SK-N-SH (cell line): ENCODE measurements at regions not wholly inside any gene's neighbourhood (a gene's known extent, or its start where the extent isn't known, plus 50 kb on each side); places are given as distances from the start of the nearest gene placed in this dataset.

Experiments used
- CTCF ChIA-PET: fragments of 300-600, 350-600 bp; formaldehyde crosslinking; extraction: SDS; loops from one replicate; lab custom pipeline; 2021; lab: Yijun Ruan, JAX
- POLR2A ChIA-PET: fragments of 350-600 bp; sonication (Branson Sonifier 250); formaldehyde crosslinking; extraction: SDS; loops from one replicate; lab custom pipeline; 2020; ENCODE audit warnings: antibody characterized with exemption, inconsistent platforms; lab: Yijun Ruan, JAX
- DNase-seq: peaks from one replicate; pipeline ENCODE4 v3.0.0; 2012
- H2AFZ ChIP-seq: fragments of 200-600 bp; sonication (generic); 2 replicates; pipeline ENCODE4 v1.8.1; 2016; ENCODE audit warnings: antibody characterized with exemption, mild to moderate bottlenecking, low read depth
- H3F3A ChIP-seq: fragments of 200-600 bp; sonication (generic); replicated peaks from 2 replicates; pipeline ENCODE3; 2016; ENCODE audit warnings: antibody characterized with exemption, mild to moderate bottlenecking; ENCODE audit not compliant: insufficient read depth
- H3K27ac ChIP-seq, 2 experiments: fragments of 200-500 bp in 1 of 2; fragments of 200-600 bp in 1 of 2; sonication (Bioruptor generic) in 1 of 2; sonication (generic), shearing (Covaris generic) in 1 of 2; 2 replicates each; pipeline versions ENCODE4 v1.5.1 to v1.6.1; 2014 to 2016; ENCODE audit warnings: low read depth in 2 of 2, inconsistent platforms in 1 of 2, low read length in 1 of 2, mild to moderate bottlenecking in 1 of 2, mixed read lengths in 1 of 2
- H3K27me3 ChIP-seq: fragments of 200-600 bp; sonication (generic), shearing (Covaris generic); 2 replicates; pipeline ENCODE4 v1.6.1; 2016; ENCODE audit warnings: mixed run types; ENCODE audit not compliant: insufficient read depth
- H3K36me3 ChIP-seq, 2 experiments: fragments of 200-500 bp in 1 of 2; fragments of 200-600 bp in 1 of 2; sonication (Bioruptor generic) in 1 of 2; sonication (generic) in 1 of 2; replicated peaks in 1 of 2; 2 replicates each; pipeline versions ENCODE3 to v1.5.1; 2014 to 2016; ENCODE audit warnings: low read length in 1 of 2, mild to moderate bottlenecking in 1 of 2; ENCODE audit not compliant: insufficient read depth in 2 of 2, control insufficient read depth in 1 of 2
- H3K4me1 ChIP-seq, 2 experiments: fragments of 200-500 bp in 1 of 2; fragments of 200-600 bp in 1 of 2; sonication (Bioruptor generic) in 1 of 2; sonication (generic), shearing (Covaris generic) in 1 of 2; 2 replicates each; pipeline versions ENCODE4 v1.5.1 to v1.6.1; 2014 to 2016; ENCODE audit warnings: low read depth in 1 of 2, low read length in 1 of 2, mixed run types in 1 of 2; ENCODE audit not compliant: insufficient read depth in 2 of 2, control insufficient read depth in 1 of 2
- H3K4me2 ChIP-seq: fragments of 200-600 bp; sonication (generic), shearing (Covaris generic); 2 replicates; pipeline ENCODE4 v1.6.1; 2017; ENCODE audit warnings: mixed run types
- H3K4me3 ChIP-seq, 2 experiments: fragments of 200-500 bp in 1 of 2; fragments of 200-600 bp in 1 of 2; sonication (Bioruptor generic) in 1 of 2; sonication (generic), shearing (Covaris generic) in 1 of 2; 2 replicates each; pipeline versions ENCODE4 v1.5.1 to v1.8.1; 2014 to 2016; ENCODE audit warnings: low read depth in 2 of 2, inconsistent platforms in 1 of 2, low read length in 1 of 2, mild to moderate bottlenecking in 1 of 2, mixed read lengths in 1 of 2, moderate library complexity in 1 of 2
- H3K79me2 ChIP-seq: fragments of 200-600 bp; sonication (generic); 2 replicates; pipeline ENCODE4 v1.8.1; 2017; ENCODE audit warnings: mild to moderate bottlenecking; ENCODE audit not compliant: insufficient read depth
- H3K9ac ChIP-seq: fragments of 200-600 bp; sonication (generic); 2 replicates; pipeline ENCODE4 v1.6.1; 2017; ENCODE audit warnings: mixed run types
- H3K9me2 ChIP-seq: fragments of 200-600 bp; sonication (generic); 2 replicates; pipeline ENCODE4 v1.6.1; 2017; ENCODE audit warnings: mixed run types
- H3K9me3 ChIP-seq: fragments of 200-600 bp; sonication (generic); 2 replicates; pipeline ENCODE4 v1.6.1; 2017; ENCODE audit warnings: mixed run types, mild to moderate bottlenecking, moderate library complexity
- H4K20me1 ChIP-seq: fragments of 200-600 bp; sonication (generic); 2 replicates; pipeline ENCODE4 v1.6.1; 2017; ENCODE audit warnings: mild to moderate bottlenecking, mixed run types; ENCODE audit not compliant: insufficient read depth
- CHD2 ChIP-seq: fragments of 150-350 bp; IDR thresholded peaks from 2 replicates; pipeline ENCODE4 v1.6.1; 2018; ENCODE audit warnings: low read length; ENCODE audit not compliant: partially characterized antibody
- EP300 ChIP-seq, 2 experiments: IDR thresholded peaks; 2 replicates each; pipeline versions ENCODE4 v1.4.0 to v1.6.1; 2012; ENCODE audit warnings: borderline replicate concordance in 1 of 2, low read depth in 1 of 2, low read length in 1 of 2
- EZH2phosphoT487 ChIP-seq: fragments of 200-600 bp; sonication (generic); IDR thresholded peaks from 2 replicates; pipeline ENCODE4 v1.6.1; 2017; ENCODE audit warnings: low read depth, mixed run types, mild to moderate bottlenecking, antibody characterized with exemption, moderate library complexity, borderline replicate concordance
- FOSL2 ChIP-seq: IDR thresholded peaks from 2 replicates; pipeline ENCODE4 v1.4.0; 2012; ENCODE audit warnings: low read depth, mild to moderate bottlenecking, moderate library complexity, borderline replicate concordance
- FOXJ3 ChIP-seq: sonication (generic); formaldehyde crosslinking; IDR thresholded peaks from 2 replicates; pipeline ENCODE4 v1.5.1; 2020; ENCODE audit warnings: mild to moderate bottlenecking, missing genetic modification reagents
- MAX ChIP-seq: IDR thresholded peaks from 2 replicates; pipeline ENCODE4 v1.4.0; 2012; ENCODE audit warnings: low read depth
- NRF1 ChIP-seq: IDR thresholded peaks from 2 replicates; pipeline ENCODE4 v1.6.1; 2012; ENCODE audit warnings: low read depth, mild to moderate bottlenecking, low read length
- POLR2AphosphoS5 ChIP-seq: IDR thresholded peaks from 2 replicates; pipeline ENCODE4 v1.6.1; 2012; ENCODE audit warnings: low read depth, low read length
- RAD21 ChIP-seq: IDR thresholded peaks from 2 replicates; pipeline ENCODE4 v1.6.1; 2012; ENCODE audit warnings: mild to moderate bottlenecking, low read length
- SIN3A ChIP-seq: IDR thresholded peaks from 2 replicates; pipeline ENCODE4 v1.6.1; 2012; ENCODE audit warnings: low read depth, mild to moderate bottlenecking, low read length, moderate library complexity, borderline replicate concordance
- SMC3 ChIP-seq: IDR thresholded peaks from 2 replicates; pipeline ENCODE4 v1.6.1; 2012; ENCODE audit warnings: low read depth, low read length, improper control_type of control experiment
- YY1 ChIP-seq: IDR thresholded peaks from 2 replicates; pipeline ENCODE4 v1.4.0; 2012; ENCODE audit warnings: low read depth, mild to moderate bottlenecking
- ZBTB33 ChIP-seq: IDR thresholded peaks from 2 replicates; pipeline ENCODE4 v1.4.0; 2012; ENCODE audit warnings: low read depth, borderline replicate concordance
- WGBS: methylation state at CpG from one replicate; pipeline ENCODE4 v1.1.6; 2017; ENCODE audit warnings: low lambda C conversion rate; 5-methylcytosine and 5-hydroxymethylcytosine counted together

DNA sequence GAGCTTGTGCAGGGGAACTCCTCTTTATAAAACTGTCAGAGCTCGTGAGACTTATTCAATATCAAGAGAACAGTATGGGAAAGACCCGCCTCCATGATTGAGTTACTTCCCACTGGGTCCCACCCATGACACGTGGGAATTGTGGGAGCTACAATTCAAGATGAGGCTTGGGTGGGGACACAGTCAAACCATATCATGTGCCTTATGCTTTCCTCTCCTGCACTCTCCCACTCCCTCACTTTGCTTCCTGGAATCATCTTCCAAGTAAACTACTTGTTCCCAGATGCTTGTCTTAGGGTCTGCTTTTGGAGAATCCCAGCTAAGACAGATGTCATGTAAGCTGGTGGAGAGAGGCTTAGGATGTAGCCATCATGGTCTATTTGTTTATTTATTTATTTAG is 271.2 kb downstream of the HAPSTR1 start (continued):
- no peak for TF ChIP-seq YY1
- TF ChIP-seq FOXJ3 (CRISPR knock-in tag): no peak
- no peak for TF ChIP-seq EZH2phosphoT487
- no peak for TF ChIP-seq NRF1

GRCh38 chr16:9363520-9363919 is 272.1 kb downstream of the HAPSTR1 start:
- Histone ChIP-seq H4K20me1 (no peaks in the 10 kb centered on the region), H3K27ac (no peak overlapping the region), H3K9me3 (no peaks in the 10 kb centered on the region), H3K4me3 (no peak overlapping the region), H3K36me3 (no peaks in the 10 kb centered on the region), H3K4me1 (peaks cover 0 to 2% of the 10 kb centered on the region in 2 experiments; a peak in 1 of 4 replicates), H3K79me2 (no peaks in the 10 kb centered on the region), H3F3A (no peaks in the 10 kb centered on the region), H3K27me3 (no peaks in the 10 kb centered on the region), H3K9ac (no peak overlapping the region), H2AFZ (no peak overlapping the region), H3K4me2 (no peak overlapping the region), H3K9me2 (no peaks in the 10 kb centered on the region)
- DNase-seq: no peak
- WGBS: 54% methylated on average over 10 of the region's 10 CpGs
- ChIA-PET POLR2A (no interaction called here), CTCF (interaction anchor here (2.3 kb wide), 1 partner anchor 12 kb away, joined by 4 read pairs; no protein-coding TSS in a partner anchor)
- TF ChIP-seq RAD21: no peak
- no peak for TF ChIP-seq NRF1
- no peak for TF ChIP-seq MAX
- no peak for TF ChIP-seq ZBTB33
- TF ChIP-seq FOSL2: no peak
- TF ChIP-seq YY1: no peak
- TF ChIP-seq CHD2: no peak
- TF ChIP-seq POLR2AphosphoS5: no peak
- no peak for TF ChIP-seq SIN3A
- TF ChIP-seq SMC3: no peak
- no peak for TF ChIP-seq EP300 (IDR thresholded peaks at IDR 0.05; ENCODE audit: borderline replicate concordance in 1 of 2, low read depth in 1 of 2, low read length in 1 of 2)
- TF ChIP-seq FOXJ3 (CRISPR knock-in tag): no peak
- TF ChIP-seq EZH2phosphoT487: no peak
